ENCODE measurements at regions not wholly inside any gene's neighbourhood (a gene's known extent, or its start where the extent isn't known, plus 50 kb on each side); places are given as distances from the start of the nearest gene placed in this dataset.

DNA sequence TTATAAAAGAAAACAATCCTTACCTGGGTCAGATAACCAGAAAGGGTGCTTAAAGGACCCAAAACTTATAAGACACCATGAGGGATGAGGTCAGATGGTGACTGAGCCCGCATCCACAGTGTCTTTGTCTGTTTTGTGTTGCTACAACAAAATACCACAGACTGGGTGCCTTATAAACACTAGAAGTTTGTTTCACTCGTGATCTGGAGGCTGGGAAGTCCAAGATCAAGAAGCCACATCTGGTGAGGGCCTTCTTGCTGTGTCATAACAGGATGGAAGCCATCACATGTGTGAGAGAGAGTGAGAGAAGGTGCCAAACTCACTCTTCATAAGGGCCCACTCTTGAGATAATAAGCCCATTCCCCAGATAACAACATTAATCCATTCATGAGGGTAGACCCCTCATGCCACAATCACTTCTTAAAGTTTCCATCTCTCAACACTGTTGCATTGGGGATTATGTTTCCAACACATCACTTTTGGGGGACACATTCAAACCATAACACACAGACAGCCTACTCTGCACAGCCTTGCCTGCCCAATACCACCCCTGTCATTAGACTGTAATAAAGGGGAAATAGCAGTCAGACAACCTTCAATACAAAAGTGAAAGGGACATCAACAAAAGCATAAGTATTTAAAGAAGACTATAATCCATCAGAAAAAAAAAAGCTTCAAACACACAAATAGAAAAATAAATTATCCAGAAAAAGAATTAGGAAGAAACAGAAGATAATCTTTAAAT lies 249.8 kb downstream of the ANAPC1 start:
- Histone ChIP-seq H2AFZ (replicated peaks) (no peak overlapping the region), H3K36me3 (no peaks in the 10 kb centered on the region), H3K27me3 (no peaks in the 10 kb centered on the region), H3F3A (ENCODE audit: low read depth) (no peaks in the 10 kb centered on the region), H3K4me2 (no peak overlapping the region), H3K9me3 (ENCODE audit: low read depth) (peaks cover under 1% of the 10 kb centered on the region), H3K27ac (no peak overlapping the region), H3K4me1 (no peaks in the 10 kb centered on the region), H3K79me2 (ENCODE audit: low read depth) (no peaks in the 10 kb centered on the region), H3K9ac (no peak overlapping the region), H4K20me1 (ENCODE audit: low read depth) (no peaks in the 10 kb centered on the region), H3K4me3 (no peak overlapping the region)
- Mint-ChIP-seq H3K36me3 (no peaks in the 10 kb centered on the region), H3K4me3 (no peak overlapping the region), H3K9me3 (peaks cover 26% of the 10 kb centered on the region), H3K27me3 (ENCODE audit: insufficient read depth, low read depth) (no peaks in the 10 kb centered on the region), H3K27ac (no peak overlapping the region), H3K4me1 (no peaks in the 10 kb centered on the region)
- TF ChIP-seq, protein P1, sequence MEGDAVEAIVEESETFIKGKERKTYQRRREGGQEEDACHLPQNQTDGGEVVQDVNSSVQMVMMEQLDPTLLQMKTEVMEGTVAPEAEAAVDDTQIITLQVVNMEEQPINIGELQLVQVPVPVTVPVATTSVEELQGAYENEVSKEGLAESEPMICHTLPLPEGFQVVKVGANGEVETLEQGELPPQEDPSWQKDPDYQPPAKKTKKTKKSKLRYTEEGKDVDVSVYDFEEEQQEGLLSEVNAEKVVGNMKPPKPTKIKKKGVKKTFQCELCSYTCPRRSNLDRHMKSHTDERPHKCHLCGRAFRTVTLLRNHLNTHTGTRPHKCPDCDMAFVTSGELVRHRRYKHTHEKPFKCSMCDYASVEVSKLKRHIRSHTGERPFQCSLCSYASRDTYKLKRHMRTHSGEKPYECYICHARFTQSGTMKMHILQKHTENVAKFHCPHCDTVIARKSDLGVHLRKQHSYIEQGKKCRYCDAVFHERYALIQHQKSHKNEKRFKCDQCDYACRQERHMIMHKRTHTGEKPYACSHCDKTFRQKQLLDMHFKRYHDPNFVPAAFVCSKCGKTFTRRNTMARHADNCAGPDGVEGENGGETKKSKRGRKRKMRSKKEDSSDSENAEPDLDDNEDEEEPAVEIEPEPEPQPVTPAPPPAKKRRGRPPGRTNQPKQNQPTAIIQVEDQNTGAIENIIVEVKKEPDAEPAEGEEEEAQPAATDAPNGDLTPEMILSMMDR (IDR thresholded peaks at IDR 0.05) = no peak
- TF ChIP-seq EZH2 (IDR thresholded peaks at IDR 0.05) = no peak
- no peak for TF ChIP-seq EZH2phosphoT487 (IDR thresholded peaks at IDR 0.05)
- DNase-seq (ENCODE audit: low spot score) = no peak

DNA sequence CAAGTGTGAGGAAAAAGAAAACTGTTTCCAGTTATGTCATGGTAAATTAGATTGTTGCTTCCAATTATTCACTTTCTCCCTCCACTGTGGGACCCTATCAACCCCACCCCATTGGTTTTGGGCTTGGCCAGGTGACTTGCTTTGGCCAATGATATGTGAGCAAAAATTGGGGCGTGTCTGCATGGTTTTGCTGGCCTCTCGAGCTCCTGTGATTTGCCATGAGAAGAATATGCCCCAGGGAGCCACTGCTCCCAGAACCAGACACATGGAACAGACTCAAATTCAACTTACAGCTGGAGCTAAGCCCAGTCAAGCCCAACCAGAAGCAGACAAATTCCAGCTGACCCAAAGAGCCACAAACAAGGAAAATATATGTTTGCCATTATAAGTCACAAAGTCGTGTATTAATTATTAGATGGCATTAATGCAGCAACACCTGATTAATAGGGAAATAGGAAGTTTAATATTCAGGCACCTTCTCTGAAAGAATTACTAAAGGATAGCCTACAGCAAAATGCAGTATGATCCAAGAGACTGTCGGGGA lies 248.9 kb downstream of the ANAPC1 start:
- no peaks in the 10 kb centered on the region for H3K9me3 ChIP-seq (ENCODE audit: low read depth)
- H2AFZ ChIP-seq (replicated peaks) = no peak overlapping the region
- H3K4me3 ChIP-seq = no peak overlapping the region
- TF ChIP-seq, protein P1 (IDR thresholded peaks at IDR 0.05) = no peak
- no peak for TF ChIP-seq EZH2 (IDR thresholded peaks at IDR 0.05)
- no peak for TF ChIP-seq EZH2phosphoT487 (IDR thresholded peaks at IDR 0.05)
- H4K20me1 ChIP-seq (ENCODE audit: low read depth) = no peaks in the 10 kb centered on the region
- H3K4me2 ChIP-seq = no peak overlapping the region
- H3K27me3 ChIP-seq = no peaks in the 10 kb centered on the region
- no peak overlapping the region for H3K9ac ChIP-seq
- H3K36me3 Mint-ChIP-seq = no peaks in the 10 kb centered on the region
- DNase-seq (ENCODE audit: low spot score) = no peak
- no peak overlapping the region for H3K4me3 Mint-ChIP-seq
- H3K27me3 Mint-ChIP-seq (ENCODE audit: insufficient read depth, low read depth) = no peaks in the 10 kb centered on the region
- peaks cover 20% of the 10 kb centered on the region for H3K9me3 Mint-ChIP-seq
- no peaks in the 10 kb centered on the region for H3K4me1 ChIP-seq
- no peaks in the 10 kb centered on the region for H3K36me3 ChIP-seq
- H3K79me2 ChIP-seq (ENCODE audit: low read depth) = no peaks in the 10 kb centered on the region
- no peaks in the 10 kb centered on the region for H3K4me1 Mint-ChIP-seq
- no peak overlapping the region for H3K27ac Mint-ChIP-seq
- H3K27ac ChIP-seq = no peak overlapping the region
- H3F3A ChIP-seq (ENCODE audit: low read depth) = no peaks in the 10 kb centered on the region

DNA sequence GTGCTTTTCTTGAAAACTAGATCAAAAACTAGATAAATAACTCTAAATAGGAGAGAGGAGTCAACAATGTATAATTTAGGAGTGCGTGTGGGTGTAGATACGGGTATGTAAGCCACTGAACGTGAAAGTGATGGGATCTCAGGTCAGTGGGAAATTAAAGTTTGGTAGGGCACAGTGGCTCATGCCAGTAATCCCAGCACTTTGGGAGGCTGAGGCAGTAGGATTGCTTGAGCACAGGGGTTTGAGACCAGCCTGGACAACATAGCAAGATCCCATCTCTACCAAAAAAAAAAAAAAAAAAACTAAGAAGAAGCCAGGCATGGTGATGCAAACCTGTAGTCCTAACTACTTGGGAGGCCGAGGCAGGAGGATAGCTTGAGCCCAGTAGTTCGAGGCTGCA lies 247.1 kb downstream of the ANAPC1 start:
- Histone ChIP-seq H3K79me2 (ENCODE audit: low read depth) (no peaks in the 10 kb centered on the region), H3K4me2 (no peak overlapping the region), H3K27ac (no peak overlapping the region), H3K36me3 (no peaks in the 10 kb centered on the region), H3K9me3 (ENCODE audit: low read depth) (no peaks in the 10 kb centered on the region), H4K20me1 (ENCODE audit: low read depth) (no peaks in the 10 kb centered on the region), H3K27me3 (no peaks in the 10 kb centered on the region), H3K4me3 (no peak overlapping the region), H3K9ac (no peak overlapping the region), H3K4me1 (no peaks in the 10 kb centered on the region), H3F3A (ENCODE audit: low read depth) (no peaks in the 10 kb centered on the region), H2AFZ (replicated peaks) (no peak overlapping the region)
- TF ChIP-seq EZH2 (IDR thresholded peaks at IDR 0.05) (no peak), EZH2phosphoT487 (IDR thresholded peaks at IDR 0.05) (no peak)
- TF ChIP-seq, protein P1 (IDR thresholded peaks at IDR 0.05) = no peak
- Mint-ChIP-seq H3K27me3 (ENCODE audit: insufficient read depth, low read depth) (no peaks in the 10 kb centered on the region), H3K36me3 (no peaks in the 10 kb centered on the region), H3K4me3 (no peak overlapping the region), H3K4me1 (no peaks in the 10 kb centered on the region), H3K27ac (no peak overlapping the region), H3K9me3 (peaks cover 11% of the 10 kb centered on the region)
- DNase-seq (ENCODE audit: low spot score) = no peak

Measured in neural progenitor cell (in vitro differentiated cells).